ENCODE measurements at regions not wholly inside any gene's neighbourhood (a gene's known extent, or its start where the extent isn't known, plus 50 kb on each side); places are given as distances from the start of the nearest gene placed in this dataset.
"Not testable (repeated sequence)": the region's sequence is repeated elsewhere in the genome, so short reads cannot be mapped to it uniquely, and the experiment has no call there.

DNA sequence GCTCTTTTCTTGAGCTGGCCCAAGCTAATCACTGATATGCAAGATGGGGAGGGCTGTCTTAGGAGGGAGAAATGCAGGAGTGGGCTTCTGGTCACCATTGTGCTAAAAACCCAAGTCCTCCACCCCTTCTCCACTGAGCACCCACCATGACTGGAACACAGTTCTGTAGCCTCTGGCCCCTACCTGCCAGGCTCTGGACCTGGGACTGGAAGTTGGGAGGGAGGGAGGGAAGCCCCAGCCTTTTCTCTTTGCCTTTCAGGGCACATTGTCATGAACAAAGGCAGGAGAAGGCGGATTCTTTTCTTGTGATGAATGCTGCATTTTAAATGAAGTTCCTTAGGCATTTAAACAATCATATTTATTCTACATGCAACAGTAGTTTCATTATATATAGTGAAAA lies 559.1 kb upstream of the TRPC7 start:
- no peak for DNase-seq (ENCODE audit: low spot score)
- FAIRE-seq: no peak

GRCh38 chr5:136910625-136911024 lies 545.3 kb upstream of the TRPC7 start:
- no peak for FAIRE-seq

GRCh38 chr5:136909906-136910305 lies 544.6 kb upstream of the TRPC7 start:
- no peak for FAIRE-seq

More at GRCh38 chr5:136910625-136911024, 545.3 kb upstream of the TRPC7 start:
- no peak for DNase-seq (ENCODE audit: low spot score)

DNA sequence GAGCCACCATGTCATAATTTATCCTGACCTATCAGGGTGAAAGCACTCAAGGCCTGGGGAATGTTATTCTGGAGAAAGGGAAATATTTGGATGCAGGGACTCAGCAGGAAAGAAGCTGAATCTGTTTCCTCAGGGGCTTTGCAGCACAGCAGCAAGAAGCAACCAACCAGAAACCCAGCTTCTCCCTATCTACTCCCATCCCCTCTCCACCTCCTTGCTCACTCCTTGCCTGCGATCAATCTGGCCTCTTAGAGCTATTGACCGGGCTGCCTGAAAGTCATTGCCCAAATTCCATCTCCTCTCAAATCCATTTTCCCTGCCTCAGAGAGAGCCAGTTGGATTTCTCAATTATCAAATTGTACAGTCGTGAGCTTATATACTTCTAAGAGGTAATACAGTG lies 542.0 kb upstream of the TRPC7 start:
- DNase-seq (ENCODE audit: low spot score) (no peak), FAIRE-seq (no peak)

More at GRCh38 chr5:136909906-136910305, 544.6 kb upstream of the TRPC7 start:
- DNase-seq (ENCODE audit: low spot score): no peak

- DNase-seq (ENCODE audit: low spot score) (no peak), FAIRE-seq (no peak)
These were observed 541.2 kb upstream of the TRPC7 start for GRCh38 chr5:136906545-136906944.

DNA sequence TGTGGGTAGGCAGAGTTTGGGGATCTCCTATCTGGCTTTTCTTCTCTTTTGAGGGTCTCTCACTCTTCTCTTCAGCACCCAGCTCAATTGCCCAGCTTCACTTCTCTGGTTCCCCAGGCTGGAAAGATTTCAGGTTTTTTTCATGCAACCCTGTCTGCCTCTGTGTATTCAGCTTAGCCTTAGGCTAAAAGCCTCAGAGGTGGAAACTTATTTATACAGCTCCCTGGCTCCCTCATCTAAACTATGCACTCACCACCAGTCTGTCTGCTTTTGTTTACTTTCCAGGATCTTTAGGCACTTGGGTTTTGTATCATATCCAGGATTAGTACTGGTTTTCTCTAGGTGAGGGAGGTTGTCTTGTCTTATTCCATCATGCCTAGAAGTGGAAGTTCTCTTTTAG lies 540.2 kb upstream of the TRPC7 start:
- FAIRE-seq: no peak
- no peak for DNase-seq (ENCODE audit: low spot score)

GRCh38 chr5:136894070-136894469 lies 528.7 kb upstream of the TRPC7 start:
- FAIRE-seq: no peak
- DNase-seq (ENCODE audit: low spot score): no peak

GRCh38 chr5:136892000-136892399 lies 526.7 kb upstream of the TRPC7 start:
- no peak for FAIRE-seq
- DNase-seq (ENCODE audit: low spot score): no peak

DNA sequence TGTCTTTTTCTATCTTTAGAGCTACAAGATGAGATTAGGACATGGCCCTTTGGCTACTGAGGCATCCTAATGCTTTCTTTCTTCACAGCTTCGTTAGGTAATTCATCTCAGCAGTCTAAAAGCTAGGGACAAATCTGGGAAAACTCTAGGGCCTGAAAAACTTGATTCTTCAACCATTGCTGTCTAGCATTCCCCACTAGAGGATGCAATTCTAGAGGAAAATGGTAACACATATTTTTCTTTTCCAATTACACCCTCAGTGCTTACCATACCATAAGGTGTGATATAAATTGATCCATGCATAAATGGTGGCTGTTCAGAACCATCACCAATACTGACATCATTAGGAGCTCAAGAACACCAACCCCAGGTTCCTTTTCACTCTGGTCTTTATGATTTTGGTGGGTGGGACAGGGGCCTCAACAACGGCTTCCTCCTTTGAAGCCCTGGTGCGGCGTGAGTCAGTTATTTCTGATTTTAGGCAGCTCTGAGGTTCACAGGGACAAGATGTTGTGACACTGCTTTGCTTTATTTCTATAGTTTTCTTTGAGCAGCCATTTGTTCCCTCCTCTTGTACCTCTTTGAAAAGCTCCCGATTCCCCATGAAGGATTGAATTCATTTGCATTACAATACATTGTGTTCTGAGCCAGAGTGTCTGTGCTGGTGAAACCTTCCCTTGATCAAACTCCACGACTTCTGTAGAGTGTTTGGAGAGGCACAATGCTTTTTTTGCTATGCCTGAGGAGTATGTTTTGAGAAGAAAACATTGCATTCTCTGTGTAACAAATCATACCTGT lies 526.0 kb upstream of the TRPC7 start:
- no peak for FAIRE-seq

DNA sequence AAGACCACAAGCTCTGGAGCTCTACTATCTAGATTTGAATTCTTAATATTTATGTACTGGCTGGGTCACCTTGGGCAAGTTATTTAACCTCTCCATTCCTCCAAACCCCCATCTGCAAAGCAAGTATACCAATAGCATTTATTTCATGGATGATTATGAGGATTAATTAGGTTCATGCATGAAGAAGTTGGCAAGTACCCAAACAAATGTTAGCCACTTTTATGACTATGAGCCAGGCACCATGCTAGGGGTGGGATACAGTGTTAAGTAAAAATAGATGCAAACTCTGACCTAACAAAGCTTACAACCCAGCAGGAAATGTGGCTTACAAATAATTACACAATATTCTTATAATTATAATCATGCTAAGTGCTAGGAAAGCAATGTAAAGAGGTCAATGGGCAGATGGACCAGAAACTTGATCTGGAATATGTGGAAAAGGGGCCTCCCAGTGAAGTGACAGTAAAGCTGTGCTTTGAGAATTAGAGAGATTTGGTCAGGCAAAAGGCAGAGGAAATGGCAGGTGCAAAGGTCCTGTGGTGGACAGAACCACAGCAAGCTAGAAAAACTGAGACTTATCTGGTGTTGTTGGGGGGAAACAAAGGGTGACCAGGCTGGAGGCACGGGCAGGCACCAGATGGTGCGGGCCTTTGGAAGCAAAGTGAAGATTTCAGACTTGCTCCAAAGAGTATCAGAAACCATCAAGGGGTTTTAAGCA lies 525.2 kb upstream of the TRPC7 start:
- DNase-seq (ENCODE audit: low spot score) (no peak), FAIRE-seq (no peak)

More for the DNA sequence above, 526.0 kb upstream of the TRPC7 start:
- DNase-seq (ENCODE audit: low spot score): no peak

- DNase-seq (ENCODE audit: low spot score): no peak
- no peak for FAIRE-seq
These were observed 521.3 kb upstream of the TRPC7 start for GRCh38 chr5:136886608-136887007.

GRCh38 chr5:136864960-136865359 lies 499.6 kb upstream of the TRPC7 start:
- no peak for FAIRE-seq
- DNase-seq (ENCODE audit: low spot score): no peak

- no peak for FAIRE-seq
These were observed 491.3 kb upstream of the TRPC7 start for GRCh38 chr5:136856648-136857047.

DNA sequence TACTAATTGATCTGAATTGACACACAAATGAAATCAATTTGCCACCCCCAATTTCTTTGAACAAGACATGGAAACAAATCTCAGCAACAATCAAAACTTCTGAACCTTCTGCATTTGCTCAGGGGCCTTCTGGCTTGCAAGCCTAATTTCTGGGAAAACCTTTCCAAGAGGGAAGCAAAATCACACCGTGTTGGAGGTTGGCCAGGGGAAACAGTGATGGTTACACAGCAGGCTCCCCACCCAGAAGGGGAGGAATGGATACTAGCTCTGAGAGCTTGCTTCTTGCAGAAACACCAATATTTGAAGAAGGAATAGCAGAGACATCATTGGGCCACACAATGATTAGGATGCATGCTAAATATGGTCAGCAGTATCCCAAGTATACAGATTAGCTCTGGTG lies 488.6 kb upstream of the TRPC7 start:
- no peak for DNase-seq (ENCODE audit: low spot score)
- FAIRE-seq: no peak

More at GRCh38 chr5:136856648-136857047, 491.3 kb upstream of the TRPC7 start:
- DNase-seq (ENCODE audit: low spot score): no peak

DNA sequence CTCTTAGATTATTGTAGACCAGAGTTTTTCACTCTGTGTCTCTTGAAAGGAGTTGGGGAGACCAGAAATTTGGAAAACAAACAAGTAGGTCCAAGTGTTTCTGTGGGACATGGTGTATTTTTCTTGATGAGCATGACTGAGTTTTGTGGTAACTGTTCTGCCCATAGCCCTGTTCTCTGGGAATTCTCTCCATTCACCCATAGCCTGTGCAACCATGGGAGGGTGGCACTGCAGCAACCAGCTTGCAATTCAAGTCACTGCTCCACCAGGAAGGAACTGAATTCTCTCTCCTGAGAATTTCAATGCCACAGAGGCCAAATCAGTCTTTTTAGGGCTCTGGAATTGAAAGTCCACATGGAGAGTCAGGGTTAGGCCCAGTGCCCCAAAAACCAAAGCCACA lies 475.3 kb upstream of the TRPC7 start:
- FAIRE-seq (no peak), DNase-seq (ENCODE audit: low spot score) (no peak)

- DNase-seq (ENCODE audit: low spot score) (no peak), FAIRE-seq (no peak)
These were observed 470.7 kb upstream of the TRPC7 start for GRCh38 chr5:136836093-136836492.

GRCh38 chr5:136820848-136821247 lies 455.5 kb upstream of the TRPC7 start:
- FAIRE-seq: no peak
- no peak for DNase-seq (ENCODE audit: low spot score)

DNA sequence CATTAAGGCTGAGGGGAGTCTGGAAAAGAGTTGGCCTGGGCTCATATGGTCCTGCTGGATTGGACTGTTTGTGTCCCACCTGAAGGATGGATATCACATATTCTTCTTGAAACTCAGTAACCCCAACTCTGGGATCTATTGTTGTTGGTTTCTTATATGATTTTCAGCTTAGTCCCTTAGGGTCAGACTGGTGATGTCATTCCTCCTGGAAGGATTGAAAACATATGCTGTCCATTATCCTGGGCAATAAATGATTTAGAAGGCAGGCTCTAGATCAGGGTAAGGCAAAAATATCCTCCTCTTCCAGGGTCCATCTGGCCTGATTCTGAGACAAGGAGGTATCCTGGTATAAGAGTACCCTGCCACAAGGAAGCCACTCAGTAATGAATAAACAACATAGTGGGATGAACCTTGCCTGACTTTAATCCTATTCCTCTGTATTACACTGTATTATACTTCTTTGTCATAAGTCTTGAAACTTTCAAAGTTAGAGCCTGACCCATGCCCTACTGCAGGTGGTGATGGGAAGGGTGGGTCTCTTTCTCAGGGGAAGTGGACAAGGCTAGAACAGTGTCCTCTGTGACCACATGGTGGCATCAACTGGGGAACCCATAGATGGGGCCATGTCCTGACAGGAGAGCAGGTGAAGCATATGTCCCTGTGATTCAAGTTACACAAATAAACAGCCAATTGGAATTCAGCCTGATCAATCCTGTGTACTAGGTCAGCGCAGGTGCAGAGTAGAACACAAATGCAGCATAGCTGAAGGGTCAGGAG lies 454.4 kb upstream of the TRPC7 start:
- FAIRE-seq (no peak), DNase-seq (ENCODE audit: low spot score) (no peak)

- FAIRE-seq: no peak
- no peak for DNase-seq (ENCODE audit: low spot score)
These were observed 451.0 kb upstream of the TRPC7 start for GRCh38 chr5:136816327-136816726.

GRCh38 chr5:136814619-136815378 lies 449.5 kb upstream of the TRPC7 start:
- FAIRE-seq: no peak
- no peak for DNase-seq (ENCODE audit: low spot score)

GRCh38 chr5:136812270-136812669 lies 446.9 kb upstream of the TRPC7 start:
- FAIRE-seq: not testable (repeated sequence)

More at GRCh38 chr5:136812270-136812669, 446.9 kb upstream of the TRPC7 start:
- DNase-seq (ENCODE audit: low spot score): not testable (repeated sequence)
